D721Med (cell line): ENCODE measurements at regions not wholly inside any gene's neighbourhood (a gene's known extent, or its start where the extent isn't known, plus 50 kb on each side); places are given as distances from the start of the nearest gene placed in this dataset.

Source experiments
- DNase-seq: peaks from one replicate; pipeline ENCODE4 v3.0.0; 2011; ENCODE audit warnings: low spot score; ENCODE audit not compliant: insufficient read length
- FAIRE-seq: peaks from 2 replicates; lab custom pipeline; 2011; peaks lifted over from hg19 to GRCh38; lab: Jason Lieb, UNC
- CTCF ChIP-seq: IDR thresholded peaks from 2 replicates; pipeline ENCODE4 v1.5.1; 2012; ENCODE audit warnings: mild to moderate bottlenecking, control low read depth; ENCODE audit not compliant: insufficient read depth; ENCODE audit errors: missing control alignments

- no peak for TF ChIP-seq CTCF
- no peak for DNase-seq
- no peak for FAIRE-seq
Observed at GRCh38 chr4:189162888-189163287, 777.8 kb upstream of the FRG1 start.

- FAIRE-seq = no peak
Observed at GRCh38 chr4:189176002-189176401, 764.7 kb upstream of the FRG1 start.

GRCh38 chr4:189177130-189177529 lies 763.5 kb upstream of the FRG1 start:
- FAIRE-seq (no peak), DNase-seq (no peak)
- no peak for TF ChIP-seq CTCF

More at GRCh38 chr4:189176002-189176401, 764.7 kb upstream of the FRG1 start:
- TF ChIP-seq CTCF = no peak
- no peak for DNase-seq

GRCh38 chr4:189178125-189178746 lies 762.4 kb upstream of the FRG1 start:
- FAIRE-seq (no peak), DNase-seq (no peak)
- no peak for TF ChIP-seq CTCF

GRCh38 chr4:189185810-189186432 lies 754.8 kb upstream of the FRG1 start:
- TF ChIP-seq CTCF = no peak
- no peak for FAIRE-seq
- no peak for DNase-seq

- DNase-seq = no peak
- FAIRE-seq = no peak
- TF ChIP-seq CTCF = no peak
Observed at GRCh38 chr4:189187531-189188052, 753.1 kb upstream of the FRG1 start.

GRCh38 chr4:189198624-189199023 lies 742.0 kb upstream of the FRG1 start:
- FAIRE-seq (no peak), DNase-seq (no peak)
- TF ChIP-seq CTCF = no peak
